Neural cell (in vitro differentiated cells): ENCODE measurements at regions not wholly inside any gene's neighbourhood (a gene's known extent, or its start where the extent isn't known, plus 50 kb on each side); places are given as distances from the start of the nearest gene placed in this dataset.
A peak's percentile ranks its signal among the peaks of the same experiment; 100 is the strongest.

Source experiments
- H2AFZ ChIP-seq: fragments of 200-600, 300-800 bp; sonication (generic), shearing (Covaris generic); 2 replicates; pipeline ENCODE4 v1.6.0; 2014; ENCODE audit warnings: low read depth, mild to moderate bottlenecking, antibody characterized with exemption, low read length, moderate library complexity
- H3F3A ChIP-seq: fragments of 200-600 bp; shearing (Covaris generic); 2 replicates; pipeline ENCODE4 v1.6.1; 2016; ENCODE audit warnings: mild to moderate bottlenecking, moderate library complexity, mixed read lengths, antibody characterized with exemption, low read length; ENCODE audit not compliant: insufficient read depth, poor library complexity, severe bottlenecking
- H3K27ac ChIP-seq: fragments of 200-600, 300-800 bp; sonication (generic), shearing (Covaris generic); 2 replicates; pipeline ENCODE4 v1.5.1; 2014; ENCODE audit warnings: mild to moderate bottlenecking, low read length, moderate library complexity
- H3K27me3 ChIP-seq: fragments of 300-800, 200-600 bp; sonication (generic), shearing (Covaris generic); 2 replicates; pipeline ENCODE4 v1.6.0; 2014; ENCODE audit warnings: mild to moderate bottlenecking, low read depth, low read length, moderate library complexity; ENCODE audit not compliant: insufficient read depth
- H3K36me3 ChIP-seq: fragments of 300-800, 200-600 bp; sonication (generic), shearing (Covaris generic); 2 replicates; pipeline ENCODE4 v1.5.1; 2014; ENCODE audit warnings: mild to moderate bottlenecking, antibody characterized with exemption, low read length, moderate library complexity; ENCODE audit not compliant: insufficient read depth
- H3K4me2 ChIP-seq: fragments of 300-800, 200-600 bp; sonication (generic), shearing (Covaris generic); 2 replicates; pipeline ENCODE4 v1.6.0; 2014; ENCODE audit warnings: mild to moderate bottlenecking, low read length
- H3K4me3 ChIP-seq: fragments of 300-800, 200-600 bp; sonication (generic), shearing (Covaris generic); 2 replicates; pipeline ENCODE4 v1.5.1; 2014; ENCODE audit warnings: mild to moderate bottlenecking, low read length, moderate library complexity
- H3K79me2 ChIP-seq: fragments of 200-600 bp; shearing (Covaris generic); replicated peaks from 2 replicates; pipeline ENCODE4 v1.6.0; 2014; ENCODE audit warnings: mild to moderate bottlenecking, low read length, moderate library complexity; ENCODE audit not compliant: insufficient read depth
- H3K9ac ChIP-seq: fragments of 300-800, 200-600 bp; sonication (generic), shearing (Covaris generic); 2 replicates; pipeline ENCODE4 v1.6.1; 2016; ENCODE audit warnings: mild to moderate bottlenecking, low read length, mixed read lengths
- H3K9me2 ChIP-seq: fragments of 200-600 bp; shearing (Covaris generic); 2 replicates; pipeline ENCODE4 v1.6.1; 2016; ENCODE audit warnings: mild to moderate bottlenecking, low read length, mixed read lengths; ENCODE audit not compliant: insufficient read depth
- H3K9me3 ChIP-seq: fragments of 200-600, 300-800 bp; sonication (generic), shearing (Covaris generic); 2 replicates; pipeline ENCODE4 v1.6.1; 2016; ENCODE audit warnings: mild to moderate bottlenecking, mixed run types, low read length, moderate library complexity, mixed read lengths
- H4K20me1 ChIP-seq: fragments of 200-600 bp; shearing (Covaris generic); 2 replicates; pipeline ENCODE4 v1.6.1; 2016; ENCODE audit warnings: mild to moderate bottlenecking, mixed run types; ENCODE audit not compliant: insufficient read depth
- EP300 ChIP-seq: fragments of 450-650 bp; conservative IDR thresholded peaks from 2 replicates; pipeline ENCODE4 v1.6.1; 2014; ENCODE audit warnings: antibody characterized with exemption, mild to moderate bottlenecking, moderate library complexity; ENCODE audit not compliant: poor library complexity, severe bottlenecking
- EZH2 ChIP-seq: fragments of 200-600, 300-800 bp; shearing (Covaris generic), sonication (generic); IDR thresholded peaks from 2 replicates; pipeline ENCODE4 v1.6.1; 2014; ENCODE audit warnings: antibody characterized with exemption, low read length, borderline replicate concordance, mild to moderate bottlenecking; ENCODE audit not compliant: insufficient read depth, poor library complexity, severe bottlenecking
- MXI1 ChIP-seq: fragments of 450-650 bp; conservative IDR thresholded peaks from 2 replicates; pipeline ENCODE4 v1.6.1; 2014; ENCODE audit warnings: antibody characterized with exemption, mild to moderate bottlenecking; ENCODE audit not compliant: poor library complexity, severe bottlenecking
- POLR2AphosphoS5 ChIP-seq: IDR thresholded peaks from 2 replicates; pipeline ENCODE4 v1.6.1; 2012
- RAD21 ChIP-seq: fragments of 450-650 bp; conservative IDR thresholded peaks from 2 replicates; pipeline ENCODE4 v1.6.1; 2014; ENCODE audit warnings: antibody characterized with exemption, mild to moderate bottlenecking, moderate library complexity
- SMC3 ChIP-seq: fragments of 450-650 bp; conservative IDR thresholded peaks from 2 replicates; pipeline ENCODE4 v1.6.1; 2014; ENCODE audit warnings: antibody characterized with exemption, mild to moderate bottlenecking, moderate library complexity; ENCODE audit not compliant: poor library complexity
- TAF1 ChIP-seq: IDR thresholded peaks from 2 replicates; pipeline ENCODE4 v1.6.1; 2012; ENCODE audit warnings: low read depth
- TF ChIP-seq, protein P1 (sequence below): fragments of 450-650 bp; IDR thresholded peaks from 2 replicates; pipeline ENCODE4 v1.5.1; 2014; ENCODE audit warnings: antibody characterized with exemption, mild to moderate bottlenecking, moderate library complexity; ENCODE audit not compliant: poor library complexity, severe bottlenecking
- TF ChIP-seq, protein P2 (sequence below): IDR thresholded peaks from 2 replicates; pipeline ENCODE4 v1.6.1; 2012; ENCODE audit warnings: borderline replicate concordance

DNA sequence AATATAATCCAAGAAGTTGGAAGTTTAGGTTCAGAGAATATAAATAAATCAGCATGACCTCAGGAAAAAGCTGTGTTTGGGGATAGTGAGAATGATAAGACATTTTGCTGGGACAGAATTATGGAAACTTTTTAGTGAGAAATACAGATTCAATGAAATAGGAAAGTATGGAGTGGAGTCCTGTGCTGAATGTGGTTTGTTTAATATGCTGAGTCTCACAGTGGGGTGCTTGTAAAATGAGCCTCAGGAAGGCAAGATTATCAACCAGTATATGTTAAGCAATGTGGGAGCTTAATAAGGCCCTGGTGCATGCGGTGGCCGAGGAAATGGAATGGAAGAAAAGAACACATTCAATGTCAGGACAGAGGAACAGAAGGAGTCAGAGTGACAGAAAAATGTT is 1554.7 kb upstream of the TENM3 start:
- H3K36me3 ChIP-seq, result no peaks in the 10 kb centered on the region
- H3K4me2 ChIP-seq, result no peak overlapping the region
- H3K9ac ChIP-seq, result no peak overlapping the region
- no peak for TF ChIP-seq MXI1
- no peak for TF ChIP-seq TAF1
- no peak for TF ChIP-seq POLR2AphosphoS5
- TF ChIP-seq, protein P1, sequence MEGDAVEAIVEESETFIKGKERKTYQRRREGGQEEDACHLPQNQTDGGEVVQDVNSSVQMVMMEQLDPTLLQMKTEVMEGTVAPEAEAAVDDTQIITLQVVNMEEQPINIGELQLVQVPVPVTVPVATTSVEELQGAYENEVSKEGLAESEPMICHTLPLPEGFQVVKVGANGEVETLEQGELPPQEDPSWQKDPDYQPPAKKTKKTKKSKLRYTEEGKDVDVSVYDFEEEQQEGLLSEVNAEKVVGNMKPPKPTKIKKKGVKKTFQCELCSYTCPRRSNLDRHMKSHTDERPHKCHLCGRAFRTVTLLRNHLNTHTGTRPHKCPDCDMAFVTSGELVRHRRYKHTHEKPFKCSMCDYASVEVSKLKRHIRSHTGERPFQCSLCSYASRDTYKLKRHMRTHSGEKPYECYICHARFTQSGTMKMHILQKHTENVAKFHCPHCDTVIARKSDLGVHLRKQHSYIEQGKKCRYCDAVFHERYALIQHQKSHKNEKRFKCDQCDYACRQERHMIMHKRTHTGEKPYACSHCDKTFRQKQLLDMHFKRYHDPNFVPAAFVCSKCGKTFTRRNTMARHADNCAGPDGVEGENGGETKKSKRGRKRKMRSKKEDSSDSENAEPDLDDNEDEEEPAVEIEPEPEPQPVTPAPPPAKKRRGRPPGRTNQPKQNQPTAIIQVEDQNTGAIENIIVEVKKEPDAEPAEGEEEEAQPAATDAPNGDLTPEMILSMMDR, result no peak
- no peak for TF ChIP-seq SMC3
- no peak for TF ChIP-seq EP300
- TF ChIP-seq RAD21, result no peak
- H3K4me3 ChIP-seq, result no peak overlapping the region
- H3K9me3 ChIP-seq, result no peaks in the 10 kb centered on the region
- no peaks in the 10 kb centered on the region for H4K20me1 ChIP-seq
- no peaks in the 10 kb centered on the region for H3K79me2 ChIP-seq
- no peaks in the 10 kb centered on the region for H3K9me2 ChIP-seq
- no peak overlapping the region for H2AFZ ChIP-seq
- no peak overlapping the region for H3K27ac ChIP-seq
- no peaks in the 10 kb centered on the region for H3F3A ChIP-seq
- H3K27me3 ChIP-seq, result no peaks in the 10 kb centered on the region

DNA sequence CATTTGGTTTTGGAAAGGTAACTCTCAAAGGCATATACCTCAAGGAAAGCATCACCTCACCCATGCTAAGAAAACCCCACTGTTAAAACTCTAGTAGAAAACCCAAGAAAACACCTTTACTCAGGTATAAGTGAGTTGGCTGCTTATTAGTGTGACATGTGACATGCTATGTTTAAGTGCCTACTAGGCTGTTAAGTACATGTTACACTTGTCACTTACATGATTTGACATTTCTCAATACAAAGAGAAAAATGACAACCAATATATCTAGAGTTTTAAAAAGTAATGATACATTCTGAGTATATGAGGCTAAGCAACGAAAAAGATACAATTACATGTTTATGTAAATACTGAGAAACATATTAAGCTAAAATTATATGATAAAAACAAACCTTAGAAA is 1548.3 kb upstream of the TENM3 start:
- H3K79me2 ChIP-seq, result no peaks in the 10 kb centered on the region
- no peaks in the 10 kb centered on the region for H3K36me3 ChIP-seq
- H3K9me2 ChIP-seq, result no peaks in the 10 kb centered on the region
- no peak overlapping the region for H2AFZ ChIP-seq
- H3K4me3 ChIP-seq, result no peak overlapping the region
- H3K9me3 ChIP-seq, result no peaks in the 10 kb centered on the region
- no peak overlapping the region for H3K4me2 ChIP-seq
- H3K27me3 ChIP-seq, result no peaks in the 10 kb centered on the region
- H3K9ac ChIP-seq, result no peak overlapping the region
- no peak overlapping the region for H3K27ac ChIP-seq
- TF ChIP-seq, protein P2, sequence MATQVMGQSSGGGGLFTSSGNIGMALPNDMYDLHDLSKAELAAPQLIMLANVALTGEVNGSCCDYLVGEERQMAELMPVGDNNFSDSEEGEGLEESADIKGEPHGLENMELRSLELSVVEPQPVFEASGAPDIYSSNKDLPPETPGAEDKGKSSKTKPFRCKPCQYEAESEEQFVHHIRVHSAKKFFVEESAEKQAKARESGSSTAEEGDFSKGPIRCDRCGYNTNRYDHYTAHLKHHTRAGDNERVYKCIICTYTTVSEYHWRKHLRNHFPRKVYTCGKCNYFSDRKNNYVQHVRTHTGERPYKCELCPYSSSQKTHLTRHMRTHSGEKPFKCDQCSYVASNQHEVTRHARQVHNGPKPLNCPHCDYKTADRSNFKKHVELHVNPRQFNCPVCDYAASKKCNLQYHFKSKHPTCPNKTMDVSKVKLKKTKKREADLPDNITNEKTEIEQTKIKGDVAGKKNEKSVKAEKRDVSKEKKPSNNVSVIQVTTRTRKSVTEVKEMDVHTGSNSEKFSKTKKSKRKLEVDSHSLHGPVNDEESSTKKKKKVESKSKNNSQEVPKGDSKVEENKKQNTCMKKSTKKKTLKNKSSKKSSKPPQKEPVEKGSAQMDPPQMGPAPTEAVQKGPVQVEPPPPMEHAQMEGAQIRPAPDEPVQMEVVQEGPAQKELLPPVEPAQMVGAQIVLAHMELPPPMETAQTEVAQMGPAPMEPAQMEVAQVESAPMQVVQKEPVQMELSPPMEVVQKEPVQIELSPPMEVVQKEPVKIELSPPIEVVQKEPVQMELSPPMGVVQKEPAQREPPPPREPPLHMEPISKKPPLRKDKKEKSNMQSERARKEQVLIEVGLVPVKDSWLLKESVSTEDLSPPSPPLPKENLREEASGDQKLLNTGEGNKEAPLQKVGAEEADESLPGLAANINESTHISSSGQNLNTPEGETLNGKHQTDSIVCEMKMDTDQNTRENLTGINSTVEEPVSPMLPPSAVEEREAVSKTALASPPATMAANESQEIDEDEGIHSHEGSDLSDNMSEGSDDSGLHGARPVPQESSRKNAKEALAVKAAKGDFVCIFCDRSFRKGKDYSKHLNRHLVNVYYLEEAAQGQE, result no peak
- TF ChIP-seq EZH2 (no peak), TAF1 (no peak), SMC3 (no peak), POLR2AphosphoS5 (peak; percentile 88), EP300 (peak; percentile 94), RAD21 (no peak), MXI1 (no peak)
- TF ChIP-seq, protein P1, result no peak
- no peaks in the 10 kb centered on the region for H3F3A ChIP-seq
- no peaks in the 10 kb centered on the region for H4K20me1 ChIP-seq
